A673 (cell line): ENCODE measurements at regions not wholly inside any gene's neighbourhood (a gene's known extent, or its start where the extent isn't known, plus 50 kb on each side); places are given as distances from the start of the nearest gene placed in this dataset.

Source experiments
- CTCF ChIP-seq: fragments of 300-800, 200-600 bp; sonication (generic); conservative IDR thresholded peaks from 2 replicates; pipeline ENCODE4 v1.5.1; 2017; ENCODE audit warnings: low read depth, mild to moderate bottlenecking, antibody characterized with exemption, low read length, moderate library complexity, mixed read lengths
- EZH2 ChIP-seq: fragments of 200-600 bp; sonication (generic); IDR thresholded peaks from 2 replicates; pipeline ENCODE4 v1.6.1; 2017; ENCODE audit warnings: borderline replicate concordance, low read depth, mild to moderate bottlenecking, mixed read lengths, antibody characterized with exemption, low read length; ENCODE audit not compliant: poor library complexity, severe bottlenecking

GRCh38 chr1:4408380-4408779 lies 246.0 kb upstream of the AJAP1 start:
- TF ChIP-seq CTCF (no peak), EZH2 (no peak)
